Neural progenitor cell (in vitro differentiated cells): ENCODE measurements at regions not wholly inside any gene's neighbourhood (a gene's known extent, or its start where the extent isn't known, plus 50 kb on each side); places are given as distances from the start of the nearest gene placed in this dataset.

ENCODE experiments used
- DNase-seq: peaks from one replicate; pipeline ENCODE4 v3.0.0-alpha.2; 2016; ENCODE audit warnings: low spot score
- H2AFZ ChIP-seq: fragments of 200-600 bp; sonication (generic); replicated peaks from 2 replicates; pipeline ENCODE4 v1.6.1; 2016; ENCODE audit warnings: antibody characterized with exemption
- H3F3A ChIP-seq: fragments of 200-600 bp; sonication (generic); 2 replicates; pipeline ENCODE4 v1.6.1; 2016; ENCODE audit warnings: antibody characterized with exemption, low read depth
- H3K27ac ChIP-seq: fragments of 200-600 bp; sonication (generic); 2 replicates; pipeline ENCODE4 v1.5.1; 2016; ENCODE audit warnings: mild to moderate bottlenecking
- H3K27me3 ChIP-seq: fragments of 200-600 bp; sonication (generic); 2 replicates; pipeline ENCODE4 v1.6.1; 2016; ENCODE audit warnings: mild to moderate bottlenecking, moderate library complexity
- H3K36me3 ChIP-seq: fragments of 200-600 bp; sonication (generic); 2 replicates; pipeline ENCODE4 v1.5.1; 2016
- H3K4me1 ChIP-seq: fragments of 200-600 bp; sonication (generic); 2 replicates; pipeline ENCODE4 v1.6.1; 2016; ENCODE audit warnings: mixed run types
- H3K4me2 ChIP-seq: fragments of 200-600 bp; sonication (generic); 2 replicates; pipeline ENCODE4 v1.6.1; 2016
- H3K4me3 ChIP-seq: fragments of 200-600 bp; sonication (generic); 2 replicates; pipeline ENCODE4 v1.5.1; 2016
- H3K79me2 ChIP-seq: fragments of 200-600 bp; sonication (generic); 2 replicates; pipeline ENCODE4 v1.6.1; 2016; ENCODE audit warnings: low read depth
- H3K9ac ChIP-seq: fragments of 200-600 bp; sonication (generic); 2 replicates; pipeline ENCODE4 v1.6.1; 2016
- H3K9me3 ChIP-seq: fragments of 200-600 bp; sonication (generic); 2 replicates; pipeline ENCODE4 v1.5.1; 2016; ENCODE audit warnings: low read depth
- H4K20me1 ChIP-seq: fragments of 200-600 bp; sonication (generic); 2 replicates; pipeline ENCODE4 v1.6.1; 2016; ENCODE audit warnings: low read depth
- H3K27ac Mint-ChIP-seq: 3 replicates; pipeline ENCODE4 v1.8.0; 2021; ENCODE audit warnings: mixed read lengths
- H3K27me3 Mint-ChIP-seq: 2 replicates; pipeline ENCODE4 v1.8.0; 2022; ENCODE audit warnings: low read depth, mild to moderate bottlenecking, inconsistent platforms, moderate library complexity, mixed read lengths; ENCODE audit not compliant: insufficient read depth
- H3K36me3 Mint-ChIP-seq: 3 replicates; pipeline ENCODE4 v1.8.0; 2021; ENCODE audit warnings: mixed read lengths
- H3K4me1 Mint-ChIP-seq: 3 replicates; pipeline ENCODE4 v1.8.0; 2021; ENCODE audit warnings: mixed read lengths
- H3K4me3 Mint-ChIP-seq: 3 replicates; pipeline ENCODE4 v1.8.0; 2021; ENCODE audit warnings: mild to moderate bottlenecking, moderate library complexity, mixed read lengths
- H3K9me3 Mint-ChIP-seq: 3 replicates; pipeline ENCODE4 v1.8.0; 2020; ENCODE audit warnings: mixed read lengths
- CTCF ChIP-seq: fragments of 200-600 bp; sonication (generic); IDR thresholded peaks from 2 replicates; pipeline ENCODE4 v1.5.1; 2017; ENCODE audit warnings: antibody characterized with exemption, mild to moderate bottlenecking
- EZH2 ChIP-seq: fragments of 200-600 bp; sonication (generic); IDR thresholded peaks from 2 replicates; pipeline ENCODE4 v1.6.1; 2017; ENCODE audit warnings: antibody characterized with exemption, mild to moderate bottlenecking, moderate library complexity
- EZH2phosphoT487 ChIP-seq: fragments of 200-600 bp; sonication (generic); IDR thresholded peaks from 2 replicates; pipeline ENCODE4 v1.6.1; 2017; ENCODE audit warnings: antibody characterized with exemption

GRCh38 chr15:49769225-49769624, 148.4 kb downstream of the DTWD1 start:
- Histone ChIP-seq H3K79me2 (no peaks in the 10 kb centered on the region), H2AFZ (no peak overlapping the region), H3K27ac (no peak overlapping the region), H3F3A (no peaks in the 10 kb centered on the region), H3K27me3 (no peaks in the 10 kb centered on the region), H3K9me3 (no peaks in the 10 kb centered on the region), H3K4me2 (no peak overlapping the region), H3K4me3 (no peak overlapping the region), H3K36me3 (no peaks in the 10 kb centered on the region), H3K9ac (no peak overlapping the region), H3K4me1 (no peaks in the 10 kb centered on the region), H4K20me1 (no peaks in the 10 kb centered on the region)
- Mint-ChIP-seq H3K9me3 (no peaks in the 10 kb centered on the region), H3K4me1 (no peaks in the 10 kb centered on the region), H3K27me3 (no peaks in the 10 kb centered on the region), H3K27ac (no peak overlapping the region), H3K4me3 (no peak overlapping the region), H3K36me3 (no peaks in the 10 kb centered on the region)
- no peak for DNase-seq
- TF ChIP-seq EZH2phosphoT487 (no peak), CTCF (no peak)

GRCh38 chr15:49789436-49789835, 168.6 kb downstream of the DTWD1 start:
- Mint-ChIP-seq H3K4me1 (no peaks in the 10 kb centered on the region), H3K27me3 (no peaks in the 10 kb centered on the region), H3K9me3 (peaks cover 6% of the 10 kb centered on the region), H3K36me3 (no peaks in the 10 kb centered on the region), H3K4me3 (no peak overlapping the region), H3K27ac (no peak overlapping the region)
- no peak overlapping the region for H3K9ac ChIP-seq
- no peaks in the 10 kb centered on the region for H4K20me1 ChIP-seq
- no peaks in the 10 kb centered on the region for H3K4me1 ChIP-seq
- H3K27ac ChIP-seq: no peak overlapping the region
- peaks cover 11% of the 10 kb centered on the region for H3K9me3 ChIP-seq
- no peaks in the 10 kb centered on the region for H3F3A ChIP-seq
- no peaks in the 10 kb centered on the region for H3K27me3 ChIP-seq
- no peak overlapping the region for H3K4me2 ChIP-seq
- no peak for DNase-seq
- H3K79me2 ChIP-seq: no peaks in the 10 kb centered on the region
- no peak overlapping the region for H3K4me3 ChIP-seq
- no peak overlapping the region for H2AFZ ChIP-seq
- peaks cover 4% of the 10 kb centered on the region for H3K36me3 ChIP-seq
- no peak for TF ChIP-seq EZH2
- TF ChIP-seq CTCF: no peak
- no peak for TF ChIP-seq EZH2phosphoT487

- H3K27ac Mint-ChIP-seq: no peak overlapping the region
- no peaks in the 10 kb centered on the region for H3K4me1 ChIP-seq
- no peaks in the 10 kb centered on the region for H3K36me3 ChIP-seq
- no peaks in the 10 kb centered on the region for H4K20me1 ChIP-seq
- peaks cover 7% of the 10 kb centered on the region for H3K9me3 ChIP-seq
- peaks cover 3% of the 10 kb centered on the region for H3K9me3 Mint-ChIP-seq
- no peaks in the 10 kb centered on the region for H3K4me1 Mint-ChIP-seq
- no peaks in the 10 kb centered on the region for H3K27me3 Mint-ChIP-seq
- H3K79me2 ChIP-seq: no peaks in the 10 kb centered on the region
- H3K27me3 ChIP-seq: no peaks in the 10 kb centered on the region
- TF ChIP-seq EZH2: no peak
- TF ChIP-seq EZH2phosphoT487: no peak
- TF ChIP-seq CTCF: no peak
- no peak for DNase-seq
- no peak overlapping the region for H3K4me3 Mint-ChIP-seq
- H3F3A ChIP-seq: no peaks in the 10 kb centered on the region
- no peaks in the 10 kb centered on the region for H3K36me3 Mint-ChIP-seq
- H3K4me2 ChIP-seq: no peak overlapping the region
- no peak overlapping the region for H3K27ac ChIP-seq
- no peak overlapping the region for H3K4me3 ChIP-seq
- H2AFZ ChIP-seq: no peak overlapping the region
- H3K9ac ChIP-seq: no peak overlapping the region
Observed at GRCh38 chr15:49793943-49794342, 173.1 kb downstream of the DTWD1 start.

GRCh38 chr15:49801796-49802195, 180.9 kb downstream of the DTWD1 start:
- no peaks in the 10 kb centered on the region for H3K79me2 ChIP-seq
- no peaks in the 10 kb centered on the region for H4K20me1 ChIP-seq
- no peaks in the 10 kb centered on the region for H3K4me1 ChIP-seq
- TF ChIP-seq EZH2phosphoT487 (no peak), EZH2 (no peak), CTCF (no peak)
- peaks cover 2% of the 10 kb centered on the region for H3K27me3 Mint-ChIP-seq
- no peak overlapping the region for H2AFZ ChIP-seq
- no peaks in the 10 kb centered on the region for H3K27me3 ChIP-seq
- no peaks in the 10 kb centered on the region for H3K9me3 ChIP-seq
- no peaks in the 10 kb centered on the region for H3K36me3 Mint-ChIP-seq
- no peak overlapping the region for H3K27ac Mint-ChIP-seq
- H3K4me3 ChIP-seq: no peak overlapping the region
- no peaks in the 10 kb centered on the region for H3F3A ChIP-seq
- H3K9me3 Mint-ChIP-seq: peaks cover 4% of the 10 kb centered on the region
- H3K9ac ChIP-seq: no peak overlapping the region
- H3K4me2 ChIP-seq: no peak overlapping the region
- no peaks in the 10 kb centered on the region for H3K4me1 Mint-ChIP-seq
- H3K4me3 Mint-ChIP-seq: no peak overlapping the region
- no peak for DNase-seq
- H3K36me3 ChIP-seq: no peaks in the 10 kb centered on the region
- no peak overlapping the region for H3K27ac ChIP-seq
